Right atrium auricular region (tissue), 2 donors: ENCODE measurements at regions not wholly inside any gene's neighbourhood (a gene's known extent, or its start where the extent isn't known, plus 50 kb on each side); places are given as distances from the start of the nearest gene placed in this dataset.
A peak's percentile ranks its signal among the peaks of the same experiment; 100 is the strongest.

Experiments used
- DNase-seq: peaks from one replicate; pipeline ENCODE4 v3.0.0-alpha.2; 2019; ENCODE audit warnings: low spot score
- H3K27ac ChIP-seq, 2 donors: fragments of 200-600 bp; sonication (generic); 1 replicate in 1 of 2; 2 replicates in 1 of 2; pipeline ENCODE4 v1.5.1; 2016 to 2019
- H3K27me3 ChIP-seq, 2 donors: fragments of 200-600 bp; sonication (generic); one replicate each; pipeline versions ENCODE4 v1.5.1 to v1.6.0; 2017 to 2019
- H3K36me3 ChIP-seq: fragments of 200-600 bp; sonication (generic); one replicate; pipeline ENCODE4 v1.5.1; 2016
- H3K4me1 ChIP-seq, 2 donors: fragments of 200-600 bp; sonication (generic); one replicate each; pipeline versions ENCODE4 v1.5.1 to v1.6.0; 2017 to 2019
- H3K4me3 ChIP-seq, 2 donors: fragments of 200-600 bp; sonication (generic); 1 replicate in 1 of 2; 2 replicates in 1 of 2; pipeline ENCODE4 v1.5.1; 2017 to 2019; ENCODE audit warnings: mild to moderate bottlenecking in 1 of 2, moderate library complexity in 1 of 2
- H3K9me3 ChIP-seq, 2 donors: fragments of 200-600 bp; sonication (generic); one replicate each; pipeline ENCODE4 v1.5.1; 2019
- CTCF ChIP-seq, 2 donors: fragments of 200-600 bp; sonication (generic); IDR thresholded peaks; one replicate each; pipeline ENCODE4 v1.5.1; 2019; ENCODE audit warnings: antibody characterized with exemption in 2 of 2

DNA sequence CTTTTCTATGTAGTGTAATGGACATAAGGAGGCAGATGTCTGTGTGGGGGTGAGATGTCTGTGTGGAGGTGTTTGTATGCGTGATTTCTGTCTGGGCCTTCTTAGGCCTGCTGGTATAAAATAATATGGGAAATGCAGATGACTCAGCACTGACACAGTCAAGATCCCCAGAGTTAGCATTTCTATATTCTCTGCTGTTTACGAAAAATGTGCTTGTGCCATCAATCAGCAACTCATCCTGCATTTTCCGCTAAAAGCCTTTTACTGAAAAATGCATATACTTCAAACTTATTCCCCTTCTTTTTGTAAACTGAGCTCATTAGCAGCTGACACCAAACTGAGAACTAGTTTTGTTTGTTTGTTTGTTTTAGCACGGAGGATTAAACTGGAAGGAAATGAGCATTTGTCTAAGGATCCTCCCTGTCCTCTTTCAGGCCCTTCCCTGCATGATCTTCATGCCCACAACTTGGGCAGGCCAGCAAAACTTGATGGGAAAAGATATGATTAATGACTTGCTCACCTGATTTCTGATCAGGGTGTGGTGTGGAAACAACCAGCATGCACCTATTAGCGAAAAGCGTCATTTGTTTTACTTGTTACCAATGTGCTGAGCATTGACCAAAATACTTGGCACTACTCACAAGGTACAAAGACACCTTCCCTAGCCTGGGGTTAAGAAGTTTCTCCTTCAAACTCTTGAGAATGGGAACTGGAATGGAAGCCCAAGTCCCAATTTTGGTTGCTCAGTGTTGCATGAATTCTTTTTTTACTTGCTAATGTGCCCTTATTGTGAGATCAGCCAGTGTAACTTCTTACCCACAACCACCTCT is 77.4 kb downstream of the NDUFS5 start:
- DNase-seq: no peak
- peaks cover 0 to 54% of the 10 kb centered on the region in 2 donors for H3K4me1 ChIP-seq
- no peaks in the 10 kb centered on the region for H3K36me3 ChIP-seq
- no peak overlapping the region for H3K4me3 ChIP-seq
- H3K27me3 ChIP-seq: no peaks in the 10 kb centered on the region
- H3K9me3 ChIP-seq: no peaks in the 10 kb centered on the region
- no peak for TF ChIP-seq CTCF (IDR thresholded peaks at IDR 0.05)
- H3K27ac ChIP-seq: peak overlapping the region; percentile 32 to 92

GRCh38 chr1:39104158-39105060 is 78.3 kb downstream of the NDUFS5 start:
- Histone ChIP-seq H3K27ac (peak overlapping the region; percentile 92 to 97), H3K4me3 (peak overlapping the region; percentile 77 to 86), H3K4me1 (peaks cover 0 to 59% of the 10 kb centered on the region in 2 donors), H3K27me3 (no peaks in the 10 kb centered on the region), H3K36me3 (no peaks in the 10 kb centered on the region), H3K9me3 (no peaks in the 10 kb centered on the region)
- DNase-seq: no peak
- no peak for TF ChIP-seq CTCF (IDR thresholded peaks at IDR 0.05)

DNA sequence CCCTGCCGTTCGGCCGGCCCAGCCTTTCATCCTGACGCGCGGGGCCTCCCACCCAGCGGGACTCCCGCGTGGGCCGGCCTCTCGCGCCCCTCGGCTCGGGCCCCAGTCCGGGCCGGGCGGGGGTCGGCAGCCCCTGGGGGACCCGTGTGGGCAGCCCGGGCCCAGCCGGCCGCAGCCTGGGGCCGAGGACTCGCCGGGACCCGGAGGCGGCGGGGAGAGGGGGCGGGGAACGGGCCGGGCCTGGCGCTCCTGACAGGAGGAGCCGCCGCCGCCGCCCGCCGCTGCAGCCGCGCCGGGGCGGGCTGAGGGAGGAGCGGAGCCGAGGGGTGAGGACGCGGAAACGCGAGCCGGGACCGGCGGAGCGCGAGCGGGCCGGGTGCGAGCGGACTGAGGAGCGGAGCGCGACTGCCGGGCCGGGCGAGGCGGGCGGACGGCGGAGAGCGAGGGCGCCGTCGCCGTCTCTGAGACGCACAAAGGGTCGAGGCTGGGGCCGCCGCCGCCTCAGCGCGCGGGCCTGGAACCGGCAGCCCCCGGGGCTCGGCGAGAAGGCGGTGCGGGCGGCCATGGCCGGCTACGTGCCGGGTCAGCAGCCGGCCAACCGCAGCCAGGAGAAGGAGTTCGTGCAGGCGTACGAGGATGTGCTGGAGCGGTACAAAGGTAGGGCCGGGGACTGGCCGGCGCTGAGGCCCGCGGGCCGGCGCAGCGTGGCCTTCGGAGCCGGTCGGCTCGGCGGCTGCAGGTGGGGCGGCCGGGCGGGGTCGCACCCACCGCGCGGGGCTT is 79.1 kb downstream of the NDUFS5 start:
- Histone ChIP-seq H3K9me3 (no peaks in the 10 kb centered on the region), H3K27me3 (no peaks in the 10 kb centered on the region), H3K4me1 (peaks cover 3 to 60% of the 10 kb centered on the region in 2 donors), H3K27ac (peak overlapping the region; percentile 92 to 97), H3K36me3 (no peaks in the 10 kb centered on the region), H3K4me3 (peak overlapping the region; percentile 77 to 86)
- DNase-seq: no peak
- no peak for TF ChIP-seq CTCF (IDR thresholded peaks at IDR 0.05)

DNA sequence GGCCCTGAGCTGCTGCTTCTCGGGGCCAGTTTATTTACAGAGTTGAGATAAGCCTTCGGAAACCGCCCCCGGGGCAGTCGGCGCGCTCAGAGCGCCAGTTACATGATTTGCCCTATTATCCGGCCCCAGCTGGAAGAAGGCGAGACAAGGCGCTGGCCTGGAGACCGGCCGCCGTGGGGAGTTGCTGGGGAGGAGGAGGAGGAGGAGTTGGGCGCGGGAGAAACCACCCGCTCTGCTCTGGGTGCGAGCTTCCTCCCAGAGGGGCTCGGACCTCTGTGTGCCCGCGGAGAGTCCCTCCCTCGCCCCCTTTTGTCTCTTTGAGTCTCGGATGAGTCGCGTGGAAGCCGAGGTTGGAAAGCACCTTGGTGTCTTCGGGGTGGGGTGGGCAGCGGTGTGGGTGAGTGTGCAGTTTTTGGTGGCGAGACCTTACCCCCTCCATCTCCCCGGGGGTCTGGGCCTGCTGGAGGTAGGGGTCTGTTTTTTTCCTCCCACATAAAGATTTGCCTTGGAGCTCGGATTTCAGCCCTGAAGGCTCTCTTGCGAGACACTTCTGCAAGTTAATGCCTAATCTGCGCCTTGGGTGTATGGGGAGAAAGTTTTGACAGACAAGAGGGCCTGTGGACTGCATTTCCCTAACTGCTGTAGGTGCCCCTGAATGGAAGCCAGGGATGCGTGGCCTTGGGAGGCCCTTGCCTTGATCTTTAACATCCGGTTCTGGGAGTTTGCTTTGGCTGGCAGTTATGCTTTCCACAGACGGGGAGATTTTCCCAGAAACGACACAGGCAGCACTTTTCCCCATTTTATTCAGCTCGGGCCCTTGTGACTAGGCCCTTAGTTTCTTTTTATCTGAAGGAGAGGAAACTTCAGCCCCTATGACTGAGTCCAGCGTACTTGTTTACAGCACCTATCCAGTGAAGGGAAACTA is 80.0 kb downstream of the NDUFS5 start:
- no peaks in the 10 kb centered on the region for H3K36me3 ChIP-seq
- no peak for DNase-seq
- H3K27me3 ChIP-seq: no peaks in the 10 kb centered on the region
- peak overlapping the region; percentile 92 to 97 for H3K27ac ChIP-seq
- peak overlapping the region; percentile 77 to 86 for H3K4me3 ChIP-seq
- no peaks in the 10 kb centered on the region for H3K9me3 ChIP-seq
- peaks cover 3 to 69% of the 10 kb centered on the region in 2 donors for H3K4me1 ChIP-seq
- TF ChIP-seq CTCF (IDR thresholded peaks at IDR 0.05): no peak
